Calu3 (cell line): ENCODE measurements at regions not wholly inside any gene's neighbourhood (a gene's known extent, or its start where the extent isn't known, plus 50 kb on each side); places are given as distances from the start of the nearest gene placed in this dataset.

Experiments used
- BruUV-seq: library from RNA; stranded (reverse); fragments of 400-500 nt; replicated peaks from 2 replicates; lab custom pipeline; 2021; lab: Mats Ljungman, UMichigan
- CTCF ChIA-PET: fragments of 300-600 bp; sonication (Branson Sonifier 250); formaldehyde crosslinking; loops from one replicate; lab custom pipeline; 2022; ENCODE audit warnings: antibody characterized with exemption; lab: Charles Lee
- DNase-seq: peaks from one replicate; pipeline ENCODE4 v3.0.0; 2022
- H3K27ac Mint-ChIP-seq: one replicate; pipeline ENCODE4 v1.8.0; 2022; ENCODE audit warnings: mixed read lengths; ENCODE audit not compliant: unreplicated experiment
- H3K27me3 Mint-ChIP-seq: one replicate; pipeline ENCODE4 v1.8.0; 2022; ENCODE audit warnings: mixed read lengths; ENCODE audit not compliant: unreplicated experiment
- H3K36me3 Mint-ChIP-seq: one replicate; pipeline ENCODE4 v1.8.0; 2022; ENCODE audit warnings: mild to moderate bottlenecking, moderate library complexity, mixed read lengths; ENCODE audit not compliant: insufficient read depth, unreplicated experiment
- H3K4me1 Mint-ChIP-seq: one replicate; pipeline ENCODE4 v1.8.0; 2022; ENCODE audit warnings: mild to moderate bottlenecking, low read depth, mixed read lengths; ENCODE audit not compliant: unreplicated experiment
- H3K4me3 Mint-ChIP-seq: one replicate; pipeline ENCODE4 v1.8.0; 2022; ENCODE audit warnings: mild to moderate bottlenecking, low read depth, moderate library complexity, mixed read lengths; ENCODE audit not compliant: unreplicated experiment
- H3K9me3 Mint-ChIP-seq: one replicate; pipeline ENCODE4 v1.8.0; 2022; ENCODE audit warnings: low read depth, mixed read lengths; ENCODE audit not compliant: unreplicated experiment
- CTCF ChIP-seq: fragments of 200-600 bp; IDR thresholded peaks from one replicate; pipeline ENCODE4 v1.8.0; 2022; ENCODE audit warnings: antibody characterized with exemption; ENCODE audit not compliant: unreplicated experiment
- intact Hi-C: fragments of 100-400 bp; cut with micrococcal nuclease; formaldehyde crosslinking; loops from one replicate; pipeline ENCODE4 v1.10.0; 2022; ENCODE audit not compliant: unreplicated experiment

- H3K27ac Mint-ChIP-seq: no peak overlapping the region
- intact Hi-C loops: no loop called here
- no peaks in the 10 kb centered on the region for H3K36me3 Mint-ChIP-seq
- CTCF ChIA-PET: no interaction called here
- no peak for DNase-seq
- BruUV-seq: no TSS peak
- H3K4me1 Mint-ChIP-seq: no peaks in the 10 kb centered on the region
- H3K9me3 Mint-ChIP-seq: peaks cover 17% of the 10 kb centered on the region
- TF ChIP-seq CTCF: no peak
- H3K27me3 Mint-ChIP-seq: no peaks in the 10 kb centered on the region
- no peak overlapping the region for H3K4me3 Mint-ChIP-seq
Observed at GRCh38 chr5:156186760-156187159, 140.2 kb upstream of the SGCD start.

GRCh38 chr5:156188016-156188415 is 138.9 kb upstream of the SGCD start:
- H3K4me1 Mint-ChIP-seq: no peaks in the 10 kb centered on the region
- peaks cover 20% of the 10 kb centered on the region for H3K9me3 Mint-ChIP-seq
- no peak overlapping the region for H3K27ac Mint-ChIP-seq
- no peak for DNase-seq
- no peak overlapping the region for H3K4me3 Mint-ChIP-seq
- BruUV-seq: no TSS peak
- H3K27me3 Mint-ChIP-seq: no peaks in the 10 kb centered on the region
- intact Hi-C loops: no loop called here
- CTCF ChIA-PET: no interaction called here
- no peaks in the 10 kb centered on the region for H3K36me3 Mint-ChIP-seq
- no peak for TF ChIP-seq CTCF

- no peak for TF ChIP-seq CTCF
- intact Hi-C loops: no loop called here
- H3K4me3 Mint-ChIP-seq: no peak overlapping the region
- no peaks in the 10 kb centered on the region for H3K27me3 Mint-ChIP-seq
- BruUV-seq: no TSS peak
- no peaks in the 10 kb centered on the region for H3K4me1 Mint-ChIP-seq
- H3K27ac Mint-ChIP-seq: no peak overlapping the region
- CTCF ChIA-PET: no interaction called here
- H3K36me3 Mint-ChIP-seq: no peaks in the 10 kb centered on the region
- H3K9me3 Mint-ChIP-seq: peaks cover 23% of the 10 kb centered on the region
- no peak for DNase-seq
Observed at GRCh38 chr5:156189628-156190027, 137.3 kb upstream of the SGCD start.

GRCh38 chr5:156191547-156191946 is 135.4 kb upstream of the SGCD start:
- DNase-seq: no peak
- no peak overlapping the region for H3K27ac Mint-ChIP-seq
- H3K36me3 Mint-ChIP-seq: no peaks in the 10 kb centered on the region
- H3K9me3 Mint-ChIP-seq: peaks cover 22% of the 10 kb centered on the region
- intact Hi-C loops: no loop called here
- H3K27me3 Mint-ChIP-seq: no peaks in the 10 kb centered on the region
- BruUV-seq: no TSS peak
- no peak overlapping the region for H3K4me3 Mint-ChIP-seq
- H3K4me1 Mint-ChIP-seq: no peaks in the 10 kb centered on the region
- CTCF ChIA-PET: no interaction called here
- TF ChIP-seq CTCF: no peak
